BE2C (cell line): ENCODE measurements at regions not wholly inside any gene's neighbourhood (a gene's known extent, or its start where the extent isn't known, plus 50 kb on each side); places are given as distances from the start of the nearest gene placed in this dataset.
"Not testable (repeated sequence)": the region's sequence is repeated elsewhere in the genome, so short reads cannot be mapped to it uniquely, and the experiment has no call there.

Experiments
- DNase-seq: peaks from one replicate; pipeline ENCODE4 v3.0.0-alpha.2; 2020
- H3K27me3 ChIP-seq: fragments of 250-450 bp; sonication (Bioruptor Pico); 2 replicates; pipeline ENCODE4 v1.5.1; 2020; ENCODE audit warnings: mild to moderate bottlenecking
- H3K36me3 ChIP-seq: fragments of 250-450 bp; sonication (Bioruptor Pico); 2 replicates; pipeline ENCODE4 v1.5.1; 2020; ENCODE audit warnings: mild to moderate bottlenecking
- H3K4me1 ChIP-seq: fragments of 250-450 bp; sonication (Bioruptor Pico); 2 replicates; pipeline ENCODE4 v1.5.1; 2020
- H3K4me3 ChIP-seq: 2 replicates; pipeline ENCODE4 v1.5.1; 2011; ENCODE audit warnings: low read depth, low read length
- H3K9me3 ChIP-seq: fragments of 250-450 bp; sonication (Bioruptor Pico); 2 replicates; pipeline ENCODE4 v1.5.1; 2020
- TF ChIP-seq, protein P1 (sequence below): IDR thresholded peaks from 2 replicates; pipeline ENCODE4 v1.5.1; 2012; ENCODE audit warnings: mild to moderate bottlenecking, low read depth, low read length

GRCh38 chr9:81431641-81432040, 257.7 kb downstream of the TLE1 start:
- TF ChIP-seq, protein P1, sequence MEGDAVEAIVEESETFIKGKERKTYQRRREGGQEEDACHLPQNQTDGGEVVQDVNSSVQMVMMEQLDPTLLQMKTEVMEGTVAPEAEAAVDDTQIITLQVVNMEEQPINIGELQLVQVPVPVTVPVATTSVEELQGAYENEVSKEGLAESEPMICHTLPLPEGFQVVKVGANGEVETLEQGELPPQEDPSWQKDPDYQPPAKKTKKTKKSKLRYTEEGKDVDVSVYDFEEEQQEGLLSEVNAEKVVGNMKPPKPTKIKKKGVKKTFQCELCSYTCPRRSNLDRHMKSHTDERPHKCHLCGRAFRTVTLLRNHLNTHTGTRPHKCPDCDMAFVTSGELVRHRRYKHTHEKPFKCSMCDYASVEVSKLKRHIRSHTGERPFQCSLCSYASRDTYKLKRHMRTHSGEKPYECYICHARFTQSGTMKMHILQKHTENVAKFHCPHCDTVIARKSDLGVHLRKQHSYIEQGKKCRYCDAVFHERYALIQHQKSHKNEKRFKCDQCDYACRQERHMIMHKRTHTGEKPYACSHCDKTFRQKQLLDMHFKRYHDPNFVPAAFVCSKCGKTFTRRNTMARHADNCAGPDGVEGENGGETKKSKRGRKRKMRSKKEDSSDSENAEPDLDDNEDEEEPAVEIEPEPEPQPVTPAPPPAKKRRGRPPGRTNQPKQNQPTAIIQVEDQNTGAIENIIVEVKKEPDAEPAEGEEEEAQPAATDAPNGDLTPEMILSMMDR: no peak
- no peaks in the 10 kb centered on the region for H3K36me3 ChIP-seq
- H3K4me1 ChIP-seq: no peaks in the 10 kb centered on the region
- H3K4me3 ChIP-seq: no peak overlapping the region
- H3K27me3 ChIP-seq: no peaks in the 10 kb centered on the region
- no peaks in the 10 kb centered on the region; the same call in 1 of the 2 replicates for H3K9me3 ChIP-seq
- DNase-seq: no peak

DNA sequence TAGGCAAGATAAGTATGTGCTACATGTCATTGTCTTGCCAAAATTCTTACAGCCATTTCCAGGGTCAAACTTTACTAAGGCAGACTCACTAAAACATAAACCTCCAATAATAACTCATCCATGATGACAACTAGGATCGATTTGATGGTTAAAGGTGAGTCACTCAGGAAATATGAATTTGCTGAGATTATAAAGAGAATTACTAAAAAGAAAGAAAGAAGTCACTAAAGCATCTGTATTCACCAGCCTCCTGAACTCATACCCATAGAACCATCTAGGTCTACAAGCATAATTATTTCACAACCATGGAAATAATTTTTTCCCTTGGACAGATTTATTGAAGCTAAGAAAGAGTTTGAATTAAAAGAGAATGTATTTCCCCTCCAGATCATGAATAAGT, 258.6 kb downstream of the TLE1 start:
- Histone ChIP-seq H3K36me3 (no peaks in the 10 kb centered on the region), H3K9me3 (no peaks in the 10 kb centered on the region; the same call in 1 of the 2 replicates)

DNA sequence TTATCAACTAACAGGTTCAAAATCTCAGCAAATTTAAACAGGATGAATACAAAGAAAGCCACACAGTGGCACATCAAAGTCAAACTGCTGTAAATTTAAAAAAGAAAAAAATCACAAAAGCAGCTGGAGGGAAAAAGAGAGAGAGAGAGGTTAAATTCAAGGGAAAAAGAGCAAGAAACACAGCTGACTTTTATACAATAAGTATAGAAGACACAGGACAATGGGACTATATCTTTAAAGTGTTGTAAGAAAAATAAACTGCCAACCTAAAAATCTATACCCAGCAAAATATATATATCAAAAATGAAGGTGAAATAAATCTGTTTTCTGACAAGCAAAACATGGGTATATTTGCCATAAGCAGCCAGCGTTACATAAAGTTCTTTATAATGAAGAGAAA, 261.5 kb downstream of the TLE1 start:
- H3K27me3 ChIP-seq: no peaks in the 10 kb centered on the region
- no peak for DNase-seq
- no peak overlapping the region for H3K4me3 ChIP-seq
- TF ChIP-seq, protein P1: no peak
- H3K9me3 ChIP-seq: no peaks in the 10 kb centered on the region; the same call in 1 of the 2 replicates
- H3K4me1 ChIP-seq: no peaks in the 10 kb centered on the region
- no peaks in the 10 kb centered on the region for H3K36me3 ChIP-seq

More for the DNA sequence above, 258.6 kb downstream of the TLE1 start:
- no peaks in the 10 kb centered on the region for H3K4me1 ChIP-seq
- no peaks in the 10 kb centered on the region for H3K27me3 ChIP-seq
- DNase-seq: no peak
- H3K4me3 ChIP-seq: no peak overlapping the region
- TF ChIP-seq, protein P1: no peak

DNA sequence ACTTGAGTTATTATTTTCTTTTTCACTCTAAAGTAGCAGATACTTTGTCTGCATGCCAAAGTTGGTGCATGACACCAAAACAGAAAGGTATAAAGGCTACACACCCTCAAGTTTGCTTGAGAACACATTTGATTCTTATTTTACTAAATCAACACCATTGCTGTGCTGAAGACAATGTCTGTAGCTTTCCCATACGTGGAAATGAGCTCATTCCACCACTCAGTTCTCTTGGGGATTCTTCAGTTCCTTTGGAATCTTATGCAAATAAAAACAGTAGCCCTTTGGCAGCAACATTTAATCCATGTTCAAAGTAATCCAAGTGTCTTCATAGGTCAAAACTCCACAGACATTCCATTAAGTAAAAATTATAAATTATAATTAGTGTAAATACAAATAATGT, 264.9 kb downstream of the TLE1 start:
- DNase-seq: no peak
- Histone ChIP-seq H3K9me3 (no peaks in the 10 kb centered on the region), H3K36me3 (no peaks in the 10 kb centered on the region), H3K27me3 (no peaks in the 10 kb centered on the region), H3K4me1 (no peaks in the 10 kb centered on the region), H3K4me3 (no peak overlapping the region)
- TF ChIP-seq, protein P1: no peak

DNA sequence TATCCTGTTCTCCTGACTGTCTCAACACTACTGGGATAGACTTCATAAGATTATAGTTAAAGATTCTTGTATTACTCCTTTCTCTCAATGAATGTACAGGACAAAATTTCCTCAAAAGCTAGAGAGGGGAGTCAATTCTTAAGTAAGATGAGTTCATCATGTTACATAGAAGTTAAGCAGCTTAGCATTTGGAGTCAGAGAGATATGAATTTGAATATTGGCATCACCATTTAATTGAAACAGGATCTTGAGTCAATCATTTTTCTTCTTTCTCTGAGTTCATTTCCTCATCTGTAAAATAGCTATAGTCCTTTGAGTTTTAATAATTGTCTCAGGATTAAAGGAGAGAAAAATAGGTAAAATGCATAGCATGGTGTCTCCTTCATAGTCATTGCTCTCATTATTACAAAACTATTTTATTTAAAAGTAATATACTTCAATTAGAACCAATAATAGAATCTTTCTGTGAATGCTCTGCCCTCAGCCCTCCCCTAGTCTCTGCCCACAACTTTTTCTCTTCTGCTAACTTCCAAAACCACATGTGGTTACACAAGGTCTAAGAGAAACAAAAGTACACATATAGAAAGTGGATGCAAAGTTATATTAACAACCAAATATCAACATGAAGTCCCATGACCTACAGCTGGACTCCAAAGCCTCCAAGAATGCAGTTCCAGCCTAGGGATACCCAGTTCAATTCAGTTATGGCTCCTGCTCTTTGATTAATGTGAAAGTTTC, 265.6 kb downstream of the TLE1 start:
- H3K9me3 ChIP-seq: no peaks in the 10 kb centered on the region
- DNase-seq: no peak
- TF ChIP-seq, protein P1: no peak

GRCh38 chr9:81421090-81421489, 268.3 kb downstream of the TLE1 start:
- H3K27me3 ChIP-seq, H3K4me3 ChIP-seq, H3K36me3 ChIP-seq, H3K4me1 ChIP-seq, H3K9me3 ChIP-seq, DNase-seq: not testable (repeated sequence)

More for the DNA sequence above, 265.6 kb downstream of the TLE1 start:
- H3K27me3 ChIP-seq: no peaks in the 10 kb centered on the region
- no peaks in the 10 kb centered on the region for H3K36me3 ChIP-seq
- no peaks in the 10 kb centered on the region for H3K4me1 ChIP-seq
- H3K4me3 ChIP-seq: no peak overlapping the region
